ENCODE measurements at regions not wholly inside any gene's neighbourhood (a gene's known extent, or its start where the extent isn't known, plus 50 kb on each side); places are given as distances from the start of the nearest gene placed in this dataset.

DNA sequence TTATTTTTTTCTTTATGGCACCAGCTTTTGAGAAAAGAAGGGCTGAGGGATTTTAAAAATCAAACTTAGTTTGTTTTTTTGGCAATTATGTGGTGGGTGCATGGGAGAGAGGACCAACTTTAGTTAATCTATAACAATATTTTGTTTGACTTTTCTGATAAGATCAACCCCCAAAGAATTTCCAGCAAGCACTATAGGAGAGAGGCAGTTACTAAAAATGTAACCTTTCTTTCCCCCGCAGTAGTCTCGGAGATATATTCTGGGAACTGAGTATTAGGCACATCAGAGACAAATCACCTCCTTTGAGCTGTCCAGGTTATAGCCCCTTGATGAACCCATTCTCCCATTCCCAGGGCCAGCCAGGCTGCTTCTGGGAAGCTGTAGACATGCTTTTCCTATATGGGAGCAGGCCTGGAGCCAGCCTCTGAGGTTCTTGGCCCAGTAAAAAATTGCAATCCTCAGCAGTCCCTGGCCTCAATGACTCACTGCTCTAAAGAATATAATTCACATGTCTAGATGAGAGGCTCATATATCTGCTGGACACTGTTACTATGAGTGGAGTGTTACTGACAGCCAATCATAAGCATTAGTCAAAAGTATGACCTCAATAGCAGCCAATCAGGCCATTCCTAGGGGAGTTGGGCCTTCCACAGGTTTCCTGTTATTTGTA is 138.3 kb upstream of the AGBL1 start:
- Mint-ChIP-seq H3K36me3 (no peaks in the 10 kb centered on the region), H3K9me3 (no peaks in the 10 kb centered on the region), H3K27ac (no peak overlapping the region), H3K4me3 (no peak overlapping the region), H3K4me1 (no peaks in the 10 kb centered on the region), H3K27me3 (peaks cover 3% of the 10 kb centered on the region)
- DNase-seq (ENCODE audit: low spot score in 2 of 2) (no peak), ATAC-seq (ENCODE audit: low read depth) (no peak)

- Mint-ChIP-seq H3K9me3 (no peaks in the 10 kb centered on the region), H3K27me3 (peaks cover 3% of the 10 kb centered on the region), H3K4me1 (no peaks in the 10 kb centered on the region), H3K27ac (no peak overlapping the region), H3K4me3 (no peak overlapping the region), H3K36me3 (no peaks in the 10 kb centered on the region)
- ATAC-seq (ENCODE audit: low read depth) (no peak), DNase-seq (ENCODE audit: low spot score in 2 of 2) (no peak)
Measured at GRCh38 chr15:85942632-85943031, 137.0 kb upstream of the AGBL1 start.

DNA sequence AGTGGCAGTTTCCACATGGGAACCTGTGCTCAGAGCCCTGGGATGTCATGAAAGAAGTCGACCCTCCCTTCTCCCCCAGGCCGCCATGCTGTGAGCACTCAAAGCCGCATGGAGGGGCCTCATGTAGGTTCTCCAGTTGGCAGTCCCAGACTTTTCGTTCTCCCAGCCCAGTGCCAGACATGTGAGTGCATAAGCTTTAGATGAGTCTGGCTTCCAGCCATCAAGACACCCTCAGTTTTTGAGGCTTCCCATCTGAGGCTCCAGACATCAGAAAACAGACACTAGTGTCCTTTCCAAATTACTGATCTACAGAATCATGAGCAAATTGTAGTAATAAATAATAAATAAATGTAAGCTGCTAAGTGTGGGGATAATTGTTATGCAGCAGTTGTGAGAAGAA is 136.5 kb upstream of the AGBL1 start:
- H3K27me3 Mint-ChIP-seq = peaks cover 3% of the 10 kb centered on the region
- ATAC-seq (ENCODE audit: low read depth) = no peak
- H3K27ac Mint-ChIP-seq = no peak overlapping the region
- no peak for DNase-seq (ENCODE audit: low spot score in 2 of 2)
- no peaks in the 10 kb centered on the region for H3K36me3 Mint-ChIP-seq
- H3K9me3 Mint-ChIP-seq = no peaks in the 10 kb centered on the region
- H3K4me3 Mint-ChIP-seq = no peak overlapping the region
- H3K4me1 Mint-ChIP-seq = no peaks in the 10 kb centered on the region

GRCh38 chr15:85943791-85944190 is 135.9 kb upstream of the AGBL1 start:
- no peak overlapping the region for H3K4me3 Mint-ChIP-seq
- peaks cover 3% of the 10 kb centered on the region for H3K27me3 Mint-ChIP-seq
- DNase-seq (ENCODE audit: low spot score in 2 of 2) (no peak), ATAC-seq (ENCODE audit: low read depth) (no peak)
- H3K27ac Mint-ChIP-seq = no peak overlapping the region
- H3K4me1 Mint-ChIP-seq = no peaks in the 10 kb centered on the region
- no peaks in the 10 kb centered on the region for H3K36me3 Mint-ChIP-seq
- no peaks in the 10 kb centered on the region for H3K9me3 Mint-ChIP-seq

DNA sequence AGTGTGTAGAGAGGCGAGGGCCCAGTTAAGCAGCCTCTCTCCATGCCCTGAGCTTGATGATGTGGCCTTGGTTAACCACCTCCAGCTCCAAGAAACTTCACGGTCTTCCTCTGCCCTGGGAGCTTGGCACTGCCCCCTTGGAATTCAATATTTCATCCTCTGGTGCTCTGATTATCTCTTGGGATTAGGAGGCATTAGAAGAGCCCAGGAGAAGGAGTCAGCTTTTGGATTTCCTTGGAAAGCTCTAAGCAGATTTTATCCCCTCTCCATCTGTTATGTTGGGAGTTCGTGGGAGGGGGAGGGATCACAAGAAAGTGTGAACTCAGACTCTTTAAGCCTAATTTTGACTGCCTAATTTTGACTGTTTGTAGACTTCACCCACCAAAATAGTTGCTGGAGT is 132.7 kb upstream of the AGBL1 start:
- Mint-ChIP-seq H3K4me3 (no peak overlapping the region), H3K36me3 (no peaks in the 10 kb centered on the region), H3K27ac (no peak overlapping the region), H3K4me1 (no peaks in the 10 kb centered on the region), H3K9me3 (no peaks in the 10 kb centered on the region), H3K27me3 (peaks cover 3% of the 10 kb centered on the region)
- no peak for ATAC-seq (ENCODE audit: low read depth)
- DNase-seq (ENCODE audit: low spot score in 2 of 2) = no peak

GRCh38 chr15:85947936-85948335 is 131.7 kb upstream of the AGBL1 start:
- H3K9me3 Mint-ChIP-seq = no peaks in the 10 kb centered on the region
- H3K27ac Mint-ChIP-seq = no peak overlapping the region
- DNase-seq (ENCODE audit: low spot score in 2 of 2) (no peak), ATAC-seq (ENCODE audit: low read depth) (no peak)
- H3K36me3 Mint-ChIP-seq = no peaks in the 10 kb centered on the region
- peaks cover 3% of the 10 kb centered on the region for H3K27me3 Mint-ChIP-seq
- no peak overlapping the region for H3K4me3 Mint-ChIP-seq
- no peaks in the 10 kb centered on the region for H3K4me1 Mint-ChIP-seq

- no peaks in the 10 kb centered on the region for H3K9me3 Mint-ChIP-seq
- peaks cover 2% of the 10 kb centered on the region for H3K36me3 Mint-ChIP-seq
- DNase-seq (ENCODE audit: low spot score in 2 of 2) (no peak), ATAC-seq (ENCODE audit: low read depth) (no peak)
- H3K4me1 Mint-ChIP-seq = no peaks in the 10 kb centered on the region
- no peak overlapping the region for H3K27ac Mint-ChIP-seq
- H3K4me3 Mint-ChIP-seq = no peak overlapping the region
- H3K27me3 Mint-ChIP-seq = peaks cover 6% of the 10 kb centered on the region
Measured at GRCh38 chr15:85950101-85950500, 129.6 kb upstream of the AGBL1 start.

DNA sequence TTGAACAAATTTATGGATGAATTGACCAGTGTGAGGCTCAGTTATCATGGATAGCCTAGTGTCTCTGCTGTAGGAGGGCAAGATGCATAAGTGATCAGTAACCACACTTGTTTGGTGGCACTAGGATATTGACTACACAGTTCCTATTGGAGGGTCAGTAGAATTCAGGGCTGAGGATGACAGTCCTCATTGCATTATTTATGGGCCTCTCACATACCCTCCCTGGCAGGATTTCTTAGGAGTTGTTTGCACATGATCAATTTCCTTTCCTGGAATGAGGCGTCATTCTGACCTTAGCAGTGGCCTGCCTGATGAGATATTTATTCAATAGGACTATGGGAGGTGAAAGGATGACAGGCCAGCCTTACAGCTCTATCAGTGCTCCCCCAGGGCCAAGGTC is 125.1 kb upstream of the AGBL1 start:
- no peak overlapping the region for H3K27ac Mint-ChIP-seq
- DNase-seq (ENCODE audit: low spot score in 2 of 2) = no peak
- no peak for ATAC-seq (ENCODE audit: low read depth)
- no peaks in the 10 kb centered on the region for H3K4me1 Mint-ChIP-seq
- H3K4me3 Mint-ChIP-seq = no peak overlapping the region
- H3K27me3 Mint-ChIP-seq = peaks cover 6% of the 10 kb centered on the region
- H3K9me3 Mint-ChIP-seq = no peaks in the 10 kb centered on the region
- peaks cover 2% of the 10 kb centered on the region for H3K36me3 Mint-ChIP-seq

DNA sequence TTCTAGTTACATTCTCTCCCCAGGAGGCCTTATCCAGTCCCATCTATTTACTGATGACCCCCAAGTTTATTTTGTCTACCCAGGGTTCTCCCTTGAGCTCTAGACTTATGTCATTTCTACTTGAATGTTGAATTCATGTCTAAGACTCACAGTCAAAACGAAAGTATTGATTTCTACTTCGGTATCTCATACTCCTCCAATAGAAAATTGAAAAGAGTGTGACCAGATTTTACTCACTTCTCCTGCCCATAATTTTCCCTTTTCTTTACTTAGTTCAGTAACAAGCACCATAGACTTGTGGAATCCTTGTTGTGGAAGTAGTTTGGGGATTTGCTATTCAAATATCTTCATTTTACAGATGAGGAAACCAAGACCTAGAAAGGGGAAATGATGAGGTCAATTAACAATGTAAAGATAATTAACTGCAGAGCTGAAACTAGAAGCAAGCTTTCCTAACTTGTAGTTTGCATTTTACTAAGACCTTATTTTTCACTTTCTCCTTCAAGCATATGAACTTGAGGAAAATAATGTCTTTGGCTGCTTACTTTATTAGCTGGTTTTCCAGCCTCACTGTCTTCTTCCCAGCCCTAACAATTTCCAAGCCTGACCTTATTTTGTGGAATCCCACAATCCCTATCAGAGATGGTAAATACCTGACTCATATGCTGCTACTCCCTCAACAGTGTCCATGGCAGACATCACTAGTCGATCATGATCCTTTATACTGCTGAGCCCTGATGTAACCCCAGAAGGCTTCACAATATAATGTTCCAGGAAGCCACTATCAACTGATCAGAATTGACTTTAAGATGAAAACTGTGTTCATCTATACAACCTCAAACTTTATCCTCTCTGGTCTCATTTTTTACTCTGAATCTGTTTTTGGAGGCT is 123.9 kb upstream of the AGBL1 start:
- H3K27ac Mint-ChIP-seq = no peak overlapping the region
- H3K36me3 Mint-ChIP-seq = peaks cover 2% of the 10 kb centered on the region
- no peak for ATAC-seq (ENCODE audit: low read depth)
- DNase-seq (ENCODE audit: low spot score in 2 of 2) = no peak
- H3K27me3 Mint-ChIP-seq = peaks cover 6% of the 10 kb centered on the region
- H3K9me3 Mint-ChIP-seq = no peaks in the 10 kb centered on the region
- H3K4me3 Mint-ChIP-seq = no peak overlapping the region
- H3K4me1 Mint-ChIP-seq = no peaks in the 10 kb centered on the region

GRCh38 chr15:85956532-85957275 is 123.0 kb upstream of the AGBL1 start:
- Mint-ChIP-seq H3K27ac (no peak overlapping the region), H3K27me3 (peaks cover 4% of the 10 kb centered on the region), H3K36me3 (peaks cover 2% of the 10 kb centered on the region), H3K4me1 (no peaks in the 10 kb centered on the region), H3K4me3 (no peak overlapping the region), H3K9me3 (no peaks in the 10 kb centered on the region)
- DNase-seq (ENCODE audit: low spot score in 2 of 2) (no peak), ATAC-seq (ENCODE audit: low read depth) (no peak)

- ATAC-seq (ENCODE audit: low read depth) (no peak), DNase-seq (ENCODE audit: low spot score in 2 of 2) (no peak)
- Mint-ChIP-seq H3K4me1 (no peaks in the 10 kb centered on the region), H3K27ac (no peak overlapping the region), H3K4me3 (no peak overlapping the region), H3K27me3 (no peaks in the 10 kb centered on the region), H3K9me3 (no peaks in the 10 kb centered on the region), H3K36me3 (no peaks in the 10 kb centered on the region)
Measured at GRCh38 chr15:85959611-85960010, 120.1 kb upstream of the AGBL1 start.

GRCh38 chr15:85960381-85960780 is 119.3 kb upstream of the AGBL1 start:
- Mint-ChIP-seq H3K36me3 (no peaks in the 10 kb centered on the region), H3K4me3 (no peak overlapping the region), H3K27me3 (no peaks in the 10 kb centered on the region), H3K27ac (no peak overlapping the region), H3K4me1 (no peaks in the 10 kb centered on the region), H3K9me3 (no peaks in the 10 kb centered on the region)
- no peak for ATAC-seq (ENCODE audit: low read depth)
- DNase-seq (ENCODE audit: low spot score in 2 of 2) = no peak

DNA sequence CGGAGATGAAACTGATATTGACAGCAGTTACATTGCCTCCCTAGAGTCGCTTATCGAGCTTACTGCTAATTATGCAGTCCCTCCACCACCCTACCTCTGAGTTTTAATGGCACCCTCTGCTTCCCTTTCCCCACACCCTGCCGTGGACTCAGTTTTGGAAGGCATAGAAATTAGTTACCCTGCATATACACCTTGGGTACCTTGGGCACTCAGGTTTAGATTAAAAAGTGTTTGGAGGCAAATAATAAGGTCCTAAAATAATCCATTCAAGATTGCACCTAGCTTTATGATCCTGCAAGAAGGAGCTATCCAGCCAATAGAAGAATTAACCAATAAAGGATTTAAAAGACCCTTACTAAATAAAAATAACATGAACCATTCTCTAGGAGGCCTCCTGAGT is 117.8 kb upstream of the AGBL1 start:
- H3K27me3 Mint-ChIP-seq = peaks cover 3% of the 10 kb centered on the region
- no peak for ATAC-seq (ENCODE audit: low read depth)
- no peaks in the 10 kb centered on the region for H3K4me1 Mint-ChIP-seq
- no peaks in the 10 kb centered on the region for H3K9me3 Mint-ChIP-seq
- H3K36me3 Mint-ChIP-seq = no peaks in the 10 kb centered on the region
- no peak overlapping the region for H3K27ac Mint-ChIP-seq
- no peak for DNase-seq (ENCODE audit: low spot score in 2 of 2)
- H3K4me3 Mint-ChIP-seq = no peak overlapping the region

DNA sequence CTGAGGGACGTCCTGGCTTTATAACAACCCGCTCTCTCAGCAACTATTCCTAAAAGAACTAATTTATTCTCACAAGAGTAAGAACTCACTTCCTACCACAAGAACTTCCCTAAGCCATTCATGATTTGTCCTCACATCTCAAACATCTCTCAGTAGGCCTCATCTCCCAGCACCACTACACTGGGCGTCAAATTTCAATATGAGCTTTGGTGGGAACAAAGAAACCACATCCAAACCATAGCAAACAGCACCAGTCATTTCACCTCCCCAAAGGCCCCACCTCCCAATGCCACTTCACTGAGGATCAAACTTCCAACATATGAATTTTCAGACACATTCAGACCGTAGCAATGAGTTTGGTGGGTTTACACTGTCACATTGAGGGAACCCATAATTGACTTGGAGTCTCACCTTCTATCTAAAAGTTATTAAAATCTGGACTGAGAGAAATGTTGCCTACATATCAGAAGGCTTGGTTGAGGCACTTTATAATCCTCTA is 116.4 kb upstream of the AGBL1 start:
- DNase-seq (ENCODE audit: low spot score in 2 of 2) = no peak
- no peak for ATAC-seq (ENCODE audit: low read depth)
- Mint-ChIP-seq H3K4me1 (no peaks in the 10 kb centered on the region), H3K4me3 (no peak overlapping the region), H3K36me3 (no peaks in the 10 kb centered on the region), H3K9me3 (no peaks in the 10 kb centered on the region), H3K27me3 (peaks cover 3% of the 10 kb centered on the region), H3K27ac (no peak overlapping the region)
